ENCODE measurements at regions not wholly inside any gene's neighbourhood (a gene's known extent, or its start where the extent isn't known, plus 50 kb on each side); places are given as distances from the start of the nearest gene placed in this dataset.

GRCh38 chr5:9852671-9853070, 222.5 kb upstream of the TAS2R1 start:
- TF ChIP-seq CTCF (IDR thresholded peaks at IDR 0.05; ENCODE audit: poor library complexity, severe bottlenecking) = no peak
- TF ChIP-seq TAF1 (IDR thresholded peaks at IDR 0.05; ENCODE audit: low read depth) = no peak
- no peak for TF ChIP-seq EZH2 (IDR thresholded peaks at IDR 0.05; ENCODE audit: borderline replicate concordance, insufficient read depth, low read length, poor library complexity, severe bottlenecking)

All from neural cell (in vitro differentiated cells).